Cardiac fibroblast (primary cell): ENCODE measurements at regions not wholly inside any gene's neighbourhood (a gene's known extent, or its start where the extent isn't known, plus 50 kb on each side); places are given as distances from the start of the nearest gene placed in this dataset.
"Not testable (repeated sequence)": the region's sequence is repeated elsewhere in the genome, so short reads cannot be mapped to it uniquely, and the experiment has no call there.

ENCODE experiments used
- DNase-seq, 2 donors: peaks; one replicate each; pipeline versions ENCODE4 v3.0.0 to v3.0.0-alpha.2; 2010; ENCODE audit warnings: low read depth in 2 of 2
- H3K4me3 ChIP-seq, 2 donors: replicated peaks in 1 of 2; 1 replicate in 1 of 2; 2 replicates in 1 of 2; pipeline ENCODE4 v1.5.1; 2011; ENCODE audit warnings: low read depth in 2 of 2, low read length in 2 of 2, mild to moderate bottlenecking in 2 of 2, moderate library complexity in 1 of 2
- TF ChIP-seq, protein P1 (sequence below): IDR thresholded peaks from one replicate; pipeline ENCODE4 v1.5.1; 2011; ENCODE audit warnings: low read depth, mild to moderate bottlenecking, low read length, inconsistent platforms

DNA sequence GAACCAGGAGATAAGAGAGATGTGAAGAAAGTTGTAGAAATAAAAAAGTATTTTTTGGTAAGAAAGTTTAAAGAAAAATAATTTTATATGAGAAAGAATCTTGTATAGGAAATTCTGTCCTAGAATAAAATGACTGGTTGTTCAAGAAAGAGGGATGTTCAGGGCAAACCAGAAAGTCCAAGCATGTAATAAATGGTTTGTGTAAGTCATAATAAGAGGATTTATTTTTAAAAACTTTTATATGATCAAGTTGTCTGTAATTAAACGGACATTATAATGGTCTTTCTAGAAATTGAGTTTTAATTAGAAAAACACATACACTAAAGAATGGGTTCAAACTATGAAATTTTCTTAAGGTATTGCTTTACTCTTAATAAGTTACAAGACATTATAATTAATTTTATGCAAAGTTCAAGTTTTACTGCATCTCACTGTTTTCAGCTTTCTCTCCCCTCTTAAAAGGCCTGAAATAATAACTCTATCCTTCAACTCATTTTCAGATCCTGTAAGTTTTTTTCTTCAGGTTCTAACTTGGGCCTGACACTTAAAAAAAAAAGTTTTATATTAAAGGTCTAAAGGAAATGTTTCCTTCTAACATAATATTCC lies 56.1 kb upstream of the ZNF300 start:
- DNase-seq: peak in 1 of 2 donors; percentile 11
- TF ChIP-seq, protein P1, sequence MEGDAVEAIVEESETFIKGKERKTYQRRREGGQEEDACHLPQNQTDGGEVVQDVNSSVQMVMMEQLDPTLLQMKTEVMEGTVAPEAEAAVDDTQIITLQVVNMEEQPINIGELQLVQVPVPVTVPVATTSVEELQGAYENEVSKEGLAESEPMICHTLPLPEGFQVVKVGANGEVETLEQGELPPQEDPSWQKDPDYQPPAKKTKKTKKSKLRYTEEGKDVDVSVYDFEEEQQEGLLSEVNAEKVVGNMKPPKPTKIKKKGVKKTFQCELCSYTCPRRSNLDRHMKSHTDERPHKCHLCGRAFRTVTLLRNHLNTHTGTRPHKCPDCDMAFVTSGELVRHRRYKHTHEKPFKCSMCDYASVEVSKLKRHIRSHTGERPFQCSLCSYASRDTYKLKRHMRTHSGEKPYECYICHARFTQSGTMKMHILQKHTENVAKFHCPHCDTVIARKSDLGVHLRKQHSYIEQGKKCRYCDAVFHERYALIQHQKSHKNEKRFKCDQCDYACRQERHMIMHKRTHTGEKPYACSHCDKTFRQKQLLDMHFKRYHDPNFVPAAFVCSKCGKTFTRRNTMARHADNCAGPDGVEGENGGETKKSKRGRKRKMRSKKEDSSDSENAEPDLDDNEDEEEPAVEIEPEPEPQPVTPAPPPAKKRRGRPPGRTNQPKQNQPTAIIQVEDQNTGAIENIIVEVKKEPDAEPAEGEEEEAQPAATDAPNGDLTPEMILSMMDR: no peak
- H3K4me3 ChIP-seq: no peak overlapping the region

DNA sequence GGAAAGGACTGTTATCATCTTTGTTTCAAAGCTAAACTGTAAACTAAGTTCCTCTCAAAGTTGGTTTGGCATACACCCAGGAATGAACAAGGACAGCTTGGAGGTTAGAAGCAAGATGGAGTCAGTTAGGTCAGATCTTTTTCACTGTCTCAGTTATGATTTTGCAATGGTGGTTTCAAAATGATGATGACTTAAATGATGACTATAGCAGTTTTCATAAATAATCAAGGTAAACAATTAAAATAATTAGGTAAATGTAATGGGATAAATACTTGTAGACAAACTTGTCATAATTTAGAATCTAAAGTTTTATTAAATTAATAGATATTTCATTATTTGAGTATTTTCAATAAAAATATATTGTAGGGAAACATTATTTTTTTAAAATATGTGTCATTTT lies 55.5 kb upstream of the ZNF300 start:
- DNase-seq, H3K4me3 ChIP-seq: not testable (repeated sequence)
